Urothelium cell line (cell line): ENCODE measurements at regions not wholly inside any gene's neighbourhood (a gene's known extent, or its start where the extent isn't known, plus 50 kb on each side); places are given as distances from the start of the nearest gene placed in this dataset.
A peak's percentile ranks its signal among the peaks of the same experiment; 100 is the strongest.

Experiments
- DNase-seq: peaks from one replicate; pipeline ENCODE4 v3.0.0; 2011; ENCODE audit warnings: low spot score, mixed read lengths
- FAIRE-seq: peaks from 2 replicates; lab custom pipeline; 2011; peaks lifted over from hg19 to GRCh38; lab: Jason Lieb, UNC

- no peak for DNase-seq
- no peak for FAIRE-seq
These were observed 202.5 kb upstream of the RAB4A start for GRCh38 chr1:229068270-229068987.

DNA sequence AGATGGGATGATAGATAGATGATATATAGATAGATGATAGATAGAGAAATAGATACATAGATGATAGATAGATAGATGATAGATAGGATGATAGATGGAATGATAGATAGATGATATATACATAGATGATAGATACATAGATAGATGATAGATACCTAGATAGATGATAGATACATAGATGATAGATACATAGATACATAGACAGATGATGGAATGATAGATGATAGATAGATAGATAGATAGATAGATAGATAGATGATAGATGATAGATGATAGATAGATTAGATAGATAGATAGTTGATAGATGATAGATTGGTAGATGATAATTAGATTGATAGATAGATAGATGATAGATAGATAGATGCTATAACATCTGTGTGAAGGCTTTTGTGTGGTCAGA is 201.7 kb upstream of the RAB4A start:
- FAIRE-seq (no peak), DNase-seq (no peak)

DNA sequence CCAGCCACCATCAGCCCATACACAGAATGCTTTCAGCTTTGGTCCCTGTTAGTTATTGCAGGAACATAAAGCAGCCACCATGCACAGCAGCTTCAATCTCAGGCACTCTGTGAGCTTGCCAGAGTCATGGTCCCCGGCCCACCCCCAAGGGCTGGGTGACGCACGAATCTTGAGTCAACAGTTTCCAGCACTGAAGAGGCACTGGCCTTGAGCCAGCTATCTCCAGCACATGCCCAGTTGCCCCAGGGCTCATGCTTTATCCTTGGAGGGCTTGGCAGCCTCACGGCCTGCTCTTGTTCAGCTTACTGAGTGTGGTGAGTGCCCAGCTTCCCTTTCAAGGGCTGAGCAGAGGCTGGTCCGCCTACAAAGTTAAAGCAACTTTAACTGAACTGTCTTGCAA is 200.7 kb upstream of the RAB4A start:
- DNase-seq (peak; percentile 65), FAIRE-seq (no peak)

DNA sequence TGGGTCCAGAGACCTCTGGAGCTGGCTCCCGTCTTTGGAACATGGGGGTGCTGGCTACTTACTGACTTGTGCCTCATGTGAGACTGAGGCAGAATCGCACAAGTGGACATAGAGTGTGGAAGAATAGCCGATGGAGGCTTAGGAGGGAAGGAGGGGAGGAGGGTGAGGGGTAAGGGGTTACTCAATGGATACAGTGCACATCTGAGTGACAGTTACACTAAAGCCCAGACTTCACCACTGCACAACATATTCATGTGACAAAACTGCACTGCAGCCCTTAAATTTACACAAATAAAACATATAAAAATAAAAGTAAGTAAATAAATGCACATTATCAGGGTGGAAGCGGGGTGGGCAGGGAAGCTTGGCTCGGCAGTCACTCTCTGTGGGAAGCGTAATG is 197.7 kb upstream of the RAB4A start:
- DNase-seq (no peak), FAIRE-seq (no peak)

GRCh38 chr1:229075217-229075616 is 195.7 kb upstream of the RAB4A start:
- DNase-seq (no peak), FAIRE-seq (no peak)

DNA sequence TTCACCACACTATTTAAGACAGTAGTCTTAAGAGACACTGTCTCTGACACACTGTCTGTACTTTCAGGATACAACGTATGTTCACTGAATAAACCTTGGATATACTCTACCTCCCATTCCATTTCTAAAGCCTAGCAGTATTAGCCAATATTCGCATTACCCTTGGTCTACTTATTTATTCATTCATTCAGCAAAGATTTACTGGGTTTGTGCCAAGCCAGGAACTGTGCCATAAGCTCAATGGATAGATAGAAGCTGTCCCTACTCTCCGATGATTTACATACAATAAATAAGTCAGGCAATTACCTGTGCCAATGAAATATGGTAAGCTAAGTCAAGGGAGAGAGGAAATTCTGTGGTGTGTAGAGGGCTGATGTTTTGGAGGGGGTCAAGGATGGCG is 195.2 kb upstream of the RAB4A start:
- FAIRE-seq (no peak), DNase-seq (no peak)

DNA sequence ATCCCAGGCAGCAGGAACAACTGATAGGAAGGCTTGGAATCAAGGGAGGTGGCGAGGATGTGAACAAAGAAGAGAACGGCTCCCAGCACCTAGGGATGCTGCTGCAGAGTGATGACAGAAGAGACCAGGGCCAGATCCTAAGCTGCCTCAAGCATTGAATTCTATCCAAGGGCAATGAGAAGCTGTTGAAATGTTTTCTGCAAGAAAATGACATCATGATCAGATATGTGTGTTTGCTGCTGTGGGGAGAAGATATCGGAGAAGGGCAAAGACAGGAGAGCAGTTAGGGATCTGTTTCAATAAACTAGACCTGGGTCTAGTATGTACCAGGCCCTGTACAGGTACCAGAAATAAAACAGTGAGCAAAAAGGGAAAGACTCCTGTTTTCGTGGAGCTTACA is 194.7 kb upstream of the RAB4A start:
- DNase-seq = no peak
- no peak for FAIRE-seq

GRCh38 chr1:229079016-229079595 is 191.8 kb upstream of the RAB4A start:
- no peak for DNase-seq
- no peak for FAIRE-seq

DNA sequence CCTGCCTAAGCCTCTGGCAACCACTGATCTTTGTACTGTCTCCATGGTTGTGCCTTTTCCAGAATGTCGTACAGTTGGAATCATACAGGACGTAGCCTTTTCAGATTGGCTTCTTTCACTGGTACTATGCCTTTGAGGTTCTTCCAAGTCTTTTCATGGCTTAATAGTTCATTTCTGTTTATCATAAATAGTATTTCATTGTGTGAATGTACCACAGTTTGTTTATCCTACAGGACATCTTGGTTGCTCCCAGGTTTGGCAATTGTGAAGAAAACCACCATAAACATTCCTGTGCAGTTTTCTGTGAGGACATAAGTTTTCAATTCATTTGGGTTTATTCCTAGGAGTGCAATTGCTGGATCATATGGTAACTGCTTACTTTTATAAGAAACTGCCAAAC is 190.6 kb upstream of the RAB4A start:
- FAIRE-seq (no peak), DNase-seq (no peak)

DNA sequence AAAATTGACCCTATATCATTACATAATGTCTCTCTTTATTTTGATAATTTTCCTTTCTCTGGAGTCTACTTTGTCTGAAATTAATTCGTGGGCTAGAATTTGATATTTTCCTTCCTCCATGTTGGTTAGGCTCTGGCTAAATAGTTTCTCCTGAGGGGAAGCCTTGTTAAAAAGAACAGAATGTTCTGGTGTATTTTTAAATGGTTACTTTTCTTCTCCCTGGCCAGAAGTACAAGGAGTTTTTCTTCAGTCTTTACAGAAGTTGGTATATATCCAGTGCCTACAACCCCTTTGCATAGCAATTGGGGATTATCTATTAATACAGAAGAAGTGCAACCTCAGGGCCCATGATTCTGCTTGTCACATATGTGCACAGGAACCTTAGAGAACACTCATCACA is 185.6 kb upstream of the RAB4A start:
- DNase-seq = no peak
- no peak for FAIRE-seq

- DNase-seq = no peak
These were observed 184.8 kb upstream of the RAB4A start for GRCh38 chr1:229086091-229086490.

GRCh38 chr1:229086686-229087085 is 184.2 kb upstream of the RAB4A start:
- DNase-seq = no peak
- no peak for FAIRE-seq

More at GRCh38 chr1:229086091-229086490, 184.8 kb upstream of the RAB4A start:
- no peak for FAIRE-seq

DNA sequence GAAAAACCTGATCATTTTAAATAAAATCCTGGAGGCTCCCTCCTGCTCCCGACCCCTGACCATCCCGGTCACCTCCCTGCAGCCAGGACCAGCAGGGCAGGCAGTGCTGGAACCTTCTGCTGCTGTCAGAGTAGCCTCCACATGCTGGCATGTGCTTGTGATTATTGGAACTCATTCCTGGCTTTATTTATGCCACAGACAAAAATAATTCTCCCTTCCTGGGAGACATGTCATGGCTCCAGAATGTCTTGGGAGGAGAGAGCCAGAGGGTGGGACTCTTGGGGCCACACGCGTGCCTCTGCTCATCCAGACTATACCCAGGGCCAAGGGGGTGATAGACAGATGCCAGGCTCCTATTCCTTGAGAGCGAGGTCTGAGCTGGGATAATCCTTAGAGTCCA is 183.6 kb upstream of the RAB4A start:
- DNase-seq (no peak), FAIRE-seq (no peak)

DNA sequence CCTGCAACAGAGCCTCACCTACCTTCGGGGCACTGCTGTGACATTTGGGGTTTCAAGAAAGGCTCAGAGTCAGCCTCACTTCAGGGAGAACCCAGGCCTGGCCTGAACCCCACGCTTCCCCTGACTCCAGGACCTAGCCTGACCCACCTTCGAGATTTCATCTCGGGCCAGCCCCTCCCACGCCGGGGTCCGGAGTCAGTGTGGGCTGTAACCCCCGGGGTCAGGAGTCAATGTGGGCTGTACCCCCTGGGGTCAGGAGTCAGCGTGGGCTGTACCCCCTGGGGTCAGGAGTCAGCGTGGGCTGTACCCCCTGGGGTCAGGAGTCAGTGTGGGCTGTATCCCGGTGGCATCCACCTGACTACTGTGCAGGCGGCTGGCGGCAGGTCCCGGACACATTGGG is 183.0 kb upstream of the RAB4A start:
- FAIRE-seq (no peak), DNase-seq (no peak)

GRCh38 chr1:229088711-229089110 is 182.2 kb upstream of the RAB4A start:
- DNase-seq (no peak), FAIRE-seq (no peak)

DNA sequence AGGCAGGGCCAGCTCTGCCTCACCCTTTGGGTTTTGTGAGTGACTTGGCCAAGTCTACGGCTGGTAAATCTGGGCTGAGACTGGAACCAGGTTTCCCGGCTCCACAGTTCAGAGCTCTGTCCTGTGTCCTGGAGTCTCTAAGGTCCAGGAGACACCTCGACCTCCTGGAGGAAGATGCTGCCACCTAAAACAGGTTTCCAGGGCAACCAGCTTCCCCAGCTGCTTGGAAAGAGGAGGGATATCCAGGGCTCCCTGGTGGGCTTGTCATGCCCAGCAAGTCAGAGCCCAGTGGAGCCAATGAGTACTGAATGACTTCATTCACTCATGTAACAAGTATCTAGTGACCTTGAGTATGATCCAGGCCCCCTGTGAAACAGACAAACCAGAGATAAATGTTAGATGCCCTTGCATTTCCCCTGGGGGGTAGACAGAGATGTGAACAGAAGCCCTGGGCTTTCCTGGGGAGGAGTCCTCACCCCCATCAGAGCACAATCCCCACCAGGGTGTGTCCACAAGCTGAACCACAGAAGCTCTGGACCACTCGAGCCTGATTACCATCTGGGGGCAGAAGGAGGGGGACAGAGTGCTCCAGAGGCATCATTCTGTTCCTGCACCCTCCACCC is 181.2 kb upstream of the RAB4A start:
- FAIRE-seq (no peak), DNase-seq (no peak)

DNA sequence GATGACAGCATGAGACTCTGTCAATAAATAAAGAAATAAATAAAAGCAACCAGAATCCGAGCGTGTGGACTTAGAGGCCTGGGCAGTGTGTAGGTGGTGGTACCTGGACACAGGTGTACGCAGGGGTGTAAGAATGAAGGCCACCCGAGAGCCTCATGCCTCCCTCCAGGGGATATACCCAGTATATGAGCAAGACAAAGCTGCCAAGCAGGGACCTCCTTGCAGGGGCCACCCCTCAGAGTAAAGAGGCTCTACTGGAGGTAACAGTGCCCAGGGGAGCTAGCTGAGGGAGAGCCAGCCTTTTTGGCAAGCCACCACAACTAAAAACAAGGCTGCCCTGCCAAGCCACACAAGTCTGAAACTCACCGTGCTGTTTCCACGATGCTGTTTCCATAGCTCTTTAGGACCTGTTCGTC is 179.2 kb upstream of the RAB4A start:
- FAIRE-seq = no peak

GRCh38 chr1:229092377-229093237 is 178.3 kb upstream of the RAB4A start:
- DNase-seq (no peak), FAIRE-seq (no peak)

More for the DNA sequence above, 179.2 kb upstream of the RAB4A start:
- no peak for DNase-seq

GRCh38 chr1:229093238-229093540 is 177.7 kb upstream of the RAB4A start:
- FAIRE-seq = no peak
- DNase-seq = no peak

DNA sequence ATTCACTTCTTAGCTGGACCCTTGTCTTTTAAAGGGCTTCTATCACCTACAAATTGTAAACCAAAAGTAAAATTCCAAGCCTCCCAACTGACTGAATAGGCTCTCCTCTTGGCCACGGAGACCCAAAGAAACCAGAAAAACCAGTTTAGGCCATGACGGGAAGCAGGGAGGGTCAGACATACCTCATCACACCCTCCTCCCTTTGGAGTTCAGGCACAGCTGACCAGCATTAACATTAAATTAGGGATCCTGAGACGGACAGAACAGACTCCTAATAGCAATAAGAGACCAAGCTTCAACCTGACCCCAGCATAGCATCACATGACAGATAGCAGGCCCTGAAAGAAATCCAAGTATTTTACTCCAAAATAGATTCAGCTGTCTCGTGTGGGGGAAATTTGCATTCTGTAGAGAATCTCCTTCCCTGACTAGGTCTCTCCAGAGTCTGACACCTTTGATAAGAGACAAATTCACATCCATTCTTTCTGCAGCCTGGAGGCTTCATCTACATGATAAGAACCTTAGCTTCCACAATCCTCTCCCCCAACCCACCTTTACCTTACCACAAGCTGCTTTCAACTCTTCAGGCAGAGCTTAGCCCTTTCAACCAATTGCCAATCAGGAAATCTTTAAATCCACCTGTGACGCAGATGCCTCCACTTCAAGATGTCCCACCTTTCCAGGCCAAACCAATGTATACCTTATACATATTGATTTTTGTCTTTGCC is 177.1 kb upstream of the RAB4A start:
- FAIRE-seq (no peak), DNase-seq (no peak)
